ENCODE measurements at regions not wholly inside any gene's neighbourhood (a gene's known extent, or its start where the extent isn't known, plus 50 kb on each side); places are given as distances from the start of the nearest gene placed in this dataset.

- no peak for DNase-seq (ENCODE audit: low read depth)
- no peak overlapping the region for H3K4me3 ChIP-seq (ENCODE audit: low read depth, low read length)
- no peak for TF ChIP-seq CTCF (IDR thresholded peaks at IDR 0.05; ENCODE audit: low read depth, low read length, missing control alignments)
These were observed 51.0 kb upstream of the WAC start for GRCh38 chr10:28481968-28482367.

Data from GM12864 (cell line).